Smooth muscle cell of the brain vasculature (primary cell): ENCODE measurements at regions not wholly inside any gene's neighbourhood (a gene's known extent, or its start where the extent isn't known, plus 50 kb on each side); places are given as distances from the start of the nearest gene placed in this dataset.

Experiments
- DNase-seq: peaks from one replicate; pipeline ENCODE4 v3.0.0-alpha.2; 2012; ENCODE audit warnings: low read depth, low spot score

- DNase-seq, result peak; percentile 35
Measured at GRCh38 chr9:129383561-129384490, 205.8 kb upstream of the IER5L start.

- DNase-seq, result no peak
Measured at GRCh38 chr9:129383019-129383560, 205.0 kb upstream of the IER5L start.

- no peak for DNase-seq
Measured at GRCh38 chr9:129382281-129383018, 204.4 kb upstream of the IER5L start.

- no peak for DNase-seq
Measured at GRCh38 chr9:129381481-129381957, 203.5 kb upstream of the IER5L start.

GRCh38 chr9:129380961-129381401, 202.9 kb upstream of the IER5L start:
- no peak for DNase-seq

- DNase-seq, result no peak
Measured at GRCh38 chr9:129379886-129380285, 201.8 kb upstream of the IER5L start.

- DNase-seq, result no peak
Measured at GRCh38 chr9:129379181-129379836, 201.2 kb upstream of the IER5L start.

- DNase-seq, result no peak
Measured at GRCh38 chr9:129377931-129378661, 200.0 kb upstream of the IER5L start.

GRCh38 chr9:129377181-129377580, 199.1 kb upstream of the IER5L start:
- DNase-seq, result no peak

- DNase-seq, result no peak
Measured at GRCh38 chr9:129375845-129376244, 197.8 kb upstream of the IER5L start.

- no peak for DNase-seq
Measured at GRCh38 chr9:129374651-129375050, 196.6 kb upstream of the IER5L start.

GRCh38 chr9:129374231-129374630, 196.2 kb upstream of the IER5L start:
- no peak for DNase-seq

- DNase-seq, result no peak
Measured at GRCh38 chr9:129373361-129373760, 195.3 kb upstream of the IER5L start.

- DNase-seq, result no peak
Measured at GRCh38 chr9:129370770-129371169, 192.7 kb upstream of the IER5L start.

- DNase-seq, result no peak
Measured at GRCh38 chr9:129368444-129368978, 190.4 kb upstream of the IER5L start.

GRCh38 chr9:129367287-129367686, 189.2 kb upstream of the IER5L start:
- no peak for DNase-seq

GRCh38 chr9:129365196-129365595, 187.1 kb upstream of the IER5L start:
- no peak for DNase-seq

GRCh38 chr9:129363216-129363873, 185.3 kb upstream of the IER5L start:
- DNase-seq, result no peak

GRCh38 chr9:129362287-129363000, 184.4 kb upstream of the IER5L start:
- no peak for DNase-seq

- no peak for DNase-seq
Measured at GRCh38 chr9:129361196-129361595, 183.1 kb upstream of the IER5L start.
